WTC11 (cell line): ENCODE measurements at regions not wholly inside any gene's neighbourhood (a gene's known extent, or its start where the extent isn't known, plus 50 kb on each side); places are given as distances from the start of the nearest gene placed in this dataset.

Source experiments
- ATAC-seq: fragments of 200-7000 bp; cut with Tn5 transposase; 2 replicates; pipeline ENCODE4 v1.10.0; 2021; ENCODE audit warnings: mild to moderate bottlenecking, moderate library complexity
- CTCF ChIA-PET: fragments of 300-600 bp; sonication (Branson Sonifier 250); formaldehyde crosslinking; loops from one replicate; lab custom pipeline; 2021; ENCODE audit warnings: antibody characterized with exemption; lab: Charles Lee
- POLR2A ChIA-PET: fragments of 350-600 bp; sonication (Branson Sonifier 250); formaldehyde crosslinking; loops from one replicate; lab custom pipeline; 2021; ENCODE audit warnings: antibody characterized with exemption; lab: Charles Lee
- DNase-seq: peaks from one replicate; pipeline ENCODE4 v3.0.0; 2021; ENCODE audit warnings: low spot score
- H3K27ac Mint-ChIP-seq: 2 replicates; pipeline ENCODE4 v1.8.0; 2021; ENCODE audit warnings: mixed read lengths
- H3K27me3 Mint-ChIP-seq: 2 replicates; pipeline ENCODE4 v1.8.0; 2021; ENCODE audit warnings: low read depth, mild to moderate bottlenecking, moderate library complexity, mixed read lengths
- H3K36me3 Mint-ChIP-seq: 2 replicates; pipeline ENCODE4 v1.8.0; 2021; ENCODE audit warnings: mixed read lengths
- H3K4me1 Mint-ChIP-seq: 2 replicates; pipeline ENCODE4 v1.8.0; 2022; ENCODE audit warnings: mixed read lengths
- H3K4me3 Mint-ChIP-seq: 2 replicates; pipeline ENCODE4 v1.8.0; 2021; ENCODE audit warnings: mild to moderate bottlenecking, moderate library complexity, mixed read lengths
- H3K9me3 Mint-ChIP-seq: 2 replicates; pipeline ENCODE4 v1.8.0; 2021; ENCODE audit warnings: mixed read lengths
- ATF2 ChIP-seq: sonication (generic); formaldehyde crosslinking; IDR thresholded peaks from 2 replicates; pipeline ENCODE4 v1.8.1; 2022; ENCODE audit warnings: low read depth, missing genetic modification reagents, borderline replicate concordance
- ATF6 ChIP-seq: sonication (generic); formaldehyde crosslinking; IDR thresholded peaks from 2 replicates; pipeline ENCODE4 v1.8.1; 2023; ENCODE audit warnings: mild to moderate bottlenecking, missing genetic modification reagents
- EMX1 ChIP-seq: fragments of 250-450 bp; sonication (Bioruptor Pico); IDR thresholded peaks from 2 replicates; pipeline ENCODE4 v1.8.0; 2021; ENCODE audit warnings: mild to moderate bottlenecking
- ESRRA ChIP-seq: sonication (generic); formaldehyde crosslinking; IDR thresholded peaks from 2 replicates; pipeline ENCODE4 v1.8.1; 2022; ENCODE audit warnings: mild to moderate bottlenecking, missing genetic modification reagents, borderline replicate concordance
- FOXP1 ChIP-seq: sonication (generic); formaldehyde crosslinking; IDR thresholded peaks from 2 replicates; pipeline ENCODE4 v1.8.0; 2022; ENCODE audit warnings: missing genetic modification reagents, mild to moderate bottlenecking, moderate library complexity, borderline replicate concordance
- GTF2I ChIP-seq: fragments of 250-450 bp; sonication (Bioruptor Pico); conservative IDR thresholded peaks from 2 replicates; pipeline ENCODE4 v1.4.0; 2021; ENCODE audit warnings: mild to moderate bottlenecking
- JUN ChIP-seq: sonication (generic); formaldehyde crosslinking; IDR thresholded peaks from 2 replicates; pipeline ENCODE4 v1.8.0; 2023; ENCODE audit warnings: mild to moderate bottlenecking, missing genetic modification reagents
- NFYB ChIP-seq: sonication (generic); formaldehyde crosslinking; conservative IDR thresholded peaks from 2 replicates; pipeline ENCODE4 v1.8.0; 2022; ENCODE audit warnings: low read depth, missing genetic modification reagents
- NR1H2 ChIP-seq: sonication (generic); formaldehyde crosslinking; IDR thresholded peaks from 2 replicates; pipeline ENCODE4 v1.9.0; 2021; ENCODE audit warnings: mild to moderate bottlenecking, moderate library complexity, missing genetic modification reagents
- NR3C1 ChIP-seq: sonication (generic); formaldehyde crosslinking; conservative IDR thresholded peaks from 2 replicates; pipeline ENCODE4 v1.8.1; 2023; ENCODE audit warnings: low read depth, mild to moderate bottlenecking, missing genetic modification reagents
- OVOL2 ChIP-seq: fragments of 250-450 bp; sonication (Bioruptor Pico); IDR thresholded peaks from 2 replicates; pipeline ENCODE4 v1.9.0; 2021; ENCODE audit warnings: mild to moderate bottlenecking, borderline replicate concordance
- PRDM15 ChIP-seq: sonication (generic); formaldehyde crosslinking; IDR thresholded peaks from 2 replicates; pipeline ENCODE4 v1.8.0; 2022; ENCODE audit warnings: missing genetic modification reagents
- RELA ChIP-seq: sonication (generic); formaldehyde crosslinking; IDR thresholded peaks from 2 replicates; pipeline ENCODE4 v1.8.1; 2022; ENCODE audit warnings: missing genetic modification reagents, mild to moderate bottlenecking, borderline replicate concordance
- SP1 ChIP-seq: sonication (generic); formaldehyde crosslinking; conservative IDR thresholded peaks from 2 replicates; pipeline ENCODE4 v1.8.1; 2022; ENCODE audit warnings: missing genetic modification reagents
- STAT6 ChIP-seq: sonication (generic); formaldehyde crosslinking; conservative IDR thresholded peaks from 2 replicates; pipeline ENCODE4 v1.8.1; 2023; ENCODE audit warnings: mild to moderate bottlenecking, low read depth, missing genetic modification reagents, moderate library complexity
- ZBTB21 ChIP-seq: sonication (generic); formaldehyde crosslinking; IDR thresholded peaks from 2 replicates; pipeline ENCODE4 v1.8.1; 2023; ENCODE audit warnings: mild to moderate bottlenecking, missing genetic modification reagents, borderline replicate concordance
- ZNF138 ChIP-seq: sonication (generic); formaldehyde crosslinking; conservative IDR thresholded peaks from 2 replicates; pipeline ENCODE4 v1.8.1; 2022; ENCODE audit warnings: mild to moderate bottlenecking, moderate library complexity, missing genetic modification reagents
- ZNF232 ChIP-seq: sonication (generic); formaldehyde crosslinking; IDR thresholded peaks from 2 replicates; pipeline ENCODE4 v1.8.0; 2022; ENCODE audit warnings: mild to moderate bottlenecking, missing genetic modification reagents
- ZNF396 ChIP-seq: fragments of 250-450 bp; sonication (Bioruptor Pico); IDR thresholded peaks from 2 replicates; pipeline ENCODE4 v1.8.0; 2021; ENCODE audit warnings: mild to moderate bottlenecking, moderate library complexity, borderline replicate concordance
- ZNF532 ChIP-seq: fragments of 250-450 bp; sonication (Bioruptor Pico); IDR thresholded peaks from 2 replicates; pipeline ENCODE4 v1.9.0; 2021; ENCODE audit warnings: mild to moderate bottlenecking, borderline replicate concordance

- no peak for TF ChIP-seq ZNF138 (CRISPR knock-in tag)
- no peak for TF ChIP-seq SP1 (CRISPR knock-in tag)
- TF ChIP-seq ATF2 (CRISPR knock-in tag) = no peak
- no peak for TF ChIP-seq NFYB
- TF ChIP-seq STAT6 = no peak
- no peak for TF ChIP-seq ZNF396
- TF ChIP-seq ZBTB21 (CRISPR knock-in tag) = no peak
- no peak for TF ChIP-seq ZNF232 (CRISPR knock-in tag)
- no peak for TF ChIP-seq ESRRA (CRISPR knock-in tag)
- no peak for TF ChIP-seq ATF6
- TF ChIP-seq NR3C1 (CRISPR knock-in tag) = no peak
- TF ChIP-seq FOXP1 (CRISPR knock-in tag) = no peak
- TF ChIP-seq GTF2I = no peak
- TF ChIP-seq NR1H2 = no peak
- TF ChIP-seq ZNF532 (CRISPR knock-in tag) = no peak
- TF ChIP-seq JUN (CRISPR knock-in tag) = no peak
- TF ChIP-seq RELA (CRISPR knock-in tag) = no peak
- no peak for TF ChIP-seq EMX1 (CRISPR knock-in tag)
- no peak for TF ChIP-seq OVOL2 (CRISPR knock-in tag)
- TF ChIP-seq PRDM15 (CRISPR knock-in tag) = no peak
Observed at GRCh38 chrX:44094821-44095530, 121.8 kb upstream of the NDP start.

More at GRCh38 chrX:44094821-44095530, 121.8 kb upstream of the NDP start:
- Mint-ChIP-seq H3K4me3 (no peak overlapping the region), H3K27ac (no peak overlapping the region), H3K4me1 (peaks cover 4% of the 10 kb centered on the region; the same call in 1 of the 2 replicates), H3K9me3 (no peaks in the 10 kb centered on the region), H3K27me3 (no peaks in the 10 kb centered on the region), H3K36me3 (no peaks in the 10 kb centered on the region)
- ChIA-PET CTCF (no interaction called here), POLR2A (no interaction called here)
- no peak for ATAC-seq
- no peak for DNase-seq
